T-helper 2 cell (primary cell): ENCODE measurements at regions not wholly inside any gene's neighbourhood (a gene's known extent, or its start where the extent isn't known, plus 50 kb on each side); places are given as distances from the start of the nearest gene placed in this dataset.
A peak's percentile ranks its signal among the peaks of the same experiment; 100 is the strongest.

Experiments
- DNase-seq, 5 experiments: peaks; one replicate each; pipeline versions ENCODE4 v3.0.0 to v3.0.0-alpha.2; 2012 to 2022

DNA sequence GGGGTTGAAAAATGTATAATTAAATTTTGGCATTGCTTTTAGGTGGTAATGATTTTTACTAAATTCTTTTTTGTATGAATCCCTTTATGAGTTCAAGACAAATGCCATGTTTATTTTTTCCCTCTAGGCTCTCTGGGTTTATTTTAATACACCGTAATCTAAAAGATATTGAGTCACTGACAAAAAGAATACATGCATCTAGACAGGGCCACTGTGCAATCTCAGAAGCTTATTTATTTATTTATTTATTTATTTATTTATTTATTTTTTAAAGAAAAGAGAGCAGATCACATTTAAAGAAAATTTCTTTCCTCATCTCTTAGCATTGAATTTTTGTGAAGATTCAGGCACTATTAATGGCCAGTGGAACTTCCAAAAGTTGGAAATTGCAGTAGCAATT lies 283.9 kb upstream of the SLC10A2 start:
- DNase-seq: no peak

DNA sequence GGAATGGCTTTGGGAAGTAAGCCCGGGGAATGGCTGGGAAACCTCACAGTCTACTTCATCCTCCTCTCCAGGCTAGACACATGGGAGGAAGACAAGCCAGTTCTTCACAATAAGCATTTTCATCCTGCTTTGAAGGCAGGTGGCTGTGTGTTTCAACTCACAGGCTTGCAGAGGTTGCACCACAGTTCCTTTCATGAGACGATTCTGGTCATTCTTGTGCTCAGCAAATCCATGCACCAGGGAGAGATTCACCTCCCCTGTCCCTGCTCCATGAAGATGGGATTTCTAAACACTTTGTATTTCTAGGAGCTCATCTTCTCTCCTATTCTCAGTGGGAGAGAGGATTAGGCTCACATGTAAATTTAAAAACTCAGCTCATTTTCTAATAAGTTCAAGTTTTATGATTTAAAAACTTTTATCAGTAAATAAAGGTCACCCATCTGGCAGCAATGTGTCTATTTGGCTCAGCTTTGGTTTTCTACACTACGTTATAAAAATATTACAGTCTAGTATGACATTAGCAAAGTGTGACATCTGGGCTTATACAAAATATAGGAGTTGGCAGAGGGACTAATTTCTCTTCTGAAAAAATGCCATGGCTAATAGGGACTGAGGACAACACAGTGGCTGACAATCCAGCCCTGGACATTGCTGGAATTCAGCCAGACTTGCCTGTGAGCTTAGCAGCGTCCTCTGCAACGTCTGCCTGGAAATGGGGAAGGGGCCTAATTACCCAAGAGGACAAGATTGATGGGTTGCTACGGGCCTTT lies 283.2 kb upstream of the SLC10A2 start:
- no peak for DNase-seq

- no peak for DNase-seq
Measured at GRCh38 chr13:103335241-103335640, 269.0 kb upstream of the SLC10A2 start.

GRCh38 chr13:103331924-103332323 lies 265.7 kb upstream of the SLC10A2 start:
- no peak for DNase-seq

- no peak for DNase-seq
Measured at GRCh38 chr13:103328899-103329298, 262.7 kb upstream of the SLC10A2 start.

- no peak for DNase-seq
Measured at GRCh38 chr13:103326326-103326725, 260.1 kb upstream of the SLC10A2 start.

- no peak for DNase-seq
Measured at GRCh38 chr13:103325672-103326071, 259.5 kb upstream of the SLC10A2 start.

GRCh38 chr13:103324641-103325040 lies 258.4 kb upstream of the SLC10A2 start:
- DNase-seq: no peak

- no peak for DNase-seq
Measured at GRCh38 chr13:103315711-103316110, 249.5 kb upstream of the SLC10A2 start.

DNA sequence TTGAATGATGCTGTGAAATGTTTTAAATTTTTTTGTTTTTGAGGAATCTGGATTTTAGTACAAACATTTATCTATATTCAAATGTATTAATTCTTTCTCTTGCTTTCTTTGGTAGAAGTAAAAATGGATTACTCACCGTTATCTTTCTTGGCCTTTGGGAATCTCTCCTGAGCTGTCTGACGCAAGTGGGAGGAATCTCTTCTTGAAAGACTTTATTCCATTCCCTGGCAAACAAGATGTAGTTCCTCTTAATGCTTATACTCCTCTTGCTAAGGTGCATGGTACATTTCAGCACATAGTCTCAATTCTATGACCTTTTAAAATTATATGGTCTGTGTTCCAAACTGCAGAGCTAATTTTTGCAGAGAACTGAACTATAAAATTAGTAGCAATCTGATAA lies 246.2 kb upstream of the SLC10A2 start:
- no peak for DNase-seq

- no peak for DNase-seq
Measured at GRCh38 chr13:103308667-103309066, 242.4 kb upstream of the SLC10A2 start.

- DNase-seq: no peak
Measured at GRCh38 chr13:103306163-103306562, 239.9 kb upstream of the SLC10A2 start.

- no peak for DNase-seq
Measured at GRCh38 chr13:103303078-103303651, 236.9 kb upstream of the SLC10A2 start.

DNA sequence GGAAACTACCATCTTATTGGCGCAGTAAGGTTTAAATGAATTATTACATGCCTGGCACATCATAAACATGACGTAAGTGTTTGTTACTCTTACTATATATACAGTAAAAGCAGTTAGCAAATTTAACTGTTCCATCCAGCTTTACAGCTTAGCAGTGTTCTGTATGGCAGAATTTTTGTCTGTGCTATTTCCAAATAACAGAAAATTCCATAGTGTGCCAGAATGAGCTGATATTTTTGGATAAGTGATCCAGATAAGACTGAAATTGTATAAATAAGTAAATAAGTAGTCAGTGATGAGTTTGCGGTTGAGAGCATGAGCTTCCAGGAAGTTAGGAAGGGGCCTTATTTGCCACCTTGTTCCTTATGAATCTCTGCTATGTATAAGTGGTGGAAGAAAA lies 236.5 kb upstream of the SLC10A2 start:
- no peak for DNase-seq

DNA sequence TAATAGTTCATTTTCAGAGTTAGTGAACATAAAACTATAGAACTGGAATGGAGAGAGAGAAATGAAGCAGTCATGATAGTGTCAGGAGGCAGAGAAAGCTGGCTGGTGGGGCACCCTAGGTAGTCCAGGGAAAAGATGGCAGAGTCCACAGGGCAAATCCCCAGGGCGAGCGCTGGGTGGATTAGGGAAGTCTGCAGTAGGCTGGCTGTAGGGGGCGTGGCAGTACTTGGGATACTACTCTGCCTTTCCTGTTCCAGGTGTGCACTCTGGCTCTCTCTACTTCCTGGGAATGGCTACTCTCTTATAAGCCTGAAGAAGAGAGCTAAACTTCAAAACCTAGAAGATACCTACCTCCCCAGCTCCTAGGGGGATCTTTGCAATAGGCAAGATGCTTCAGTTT lies 232.9 kb upstream of the SLC10A2 start:
- no peak for DNase-seq

GRCh38 chr13:103297083-103297482 lies 230.9 kb upstream of the SLC10A2 start:
- DNase-seq: no peak

DNA sequence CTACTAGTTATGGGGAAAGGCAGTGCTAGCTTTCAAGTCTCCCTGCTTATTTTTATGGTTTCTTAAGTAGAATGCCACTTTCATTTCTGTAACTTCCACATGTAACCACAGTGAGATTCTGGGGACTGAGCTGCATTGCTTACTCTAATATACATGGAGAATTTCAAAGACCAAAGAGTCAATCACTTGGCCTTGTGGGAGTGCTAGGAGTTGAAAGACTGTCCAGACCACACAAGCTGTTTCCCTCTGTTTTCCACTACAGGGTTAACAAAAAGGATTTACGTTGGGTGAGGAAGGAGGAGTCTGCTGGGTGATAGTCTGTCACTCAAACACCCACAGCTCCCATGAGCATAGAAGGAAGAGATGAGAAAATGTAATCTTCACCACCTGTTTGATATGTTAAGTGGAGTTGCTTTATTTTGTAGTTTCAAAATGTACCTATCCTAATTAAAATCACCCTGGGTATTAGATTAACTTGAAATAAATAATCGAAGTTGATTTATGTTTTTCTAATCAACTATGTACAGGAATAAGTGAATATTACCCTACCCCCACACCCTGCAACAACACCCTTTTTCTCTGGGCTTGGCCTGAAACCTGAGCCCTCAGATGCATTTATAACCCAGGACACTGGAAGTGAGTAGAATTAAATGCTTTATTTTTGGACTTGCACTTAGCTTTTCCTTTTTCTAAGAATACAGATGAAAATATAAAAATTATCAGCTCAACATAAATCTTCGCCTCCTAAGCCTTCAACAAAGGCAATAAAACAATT lies 225.8 kb upstream of the SLC10A2 start:
- no peak for DNase-seq

DNA sequence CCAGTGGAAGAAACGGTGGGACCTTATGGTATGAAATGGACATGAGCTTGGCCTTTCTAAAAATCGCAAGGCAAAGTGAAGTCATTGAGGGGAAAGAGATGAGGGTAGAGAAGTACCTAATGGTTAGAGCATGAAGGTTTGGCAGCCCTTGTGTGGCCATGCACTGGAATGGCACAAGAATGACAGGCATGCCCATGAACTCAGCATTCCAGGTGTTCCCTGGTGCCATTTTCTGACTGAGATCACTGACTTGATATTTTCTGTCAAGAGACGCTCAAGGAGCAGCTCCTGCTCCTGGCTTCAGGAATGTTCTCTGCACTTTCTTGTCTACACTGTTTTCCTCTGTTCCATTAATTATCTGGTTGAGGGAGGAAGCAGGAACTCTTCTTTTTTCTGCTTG lies 225.0 kb upstream of the SLC10A2 start:
- no peak for DNase-seq

- no peak for DNase-seq
Measured at GRCh38 chr13:103289681-103290080, 223.5 kb upstream of the SLC10A2 start.

GRCh38 chr13:103288114-103288513 lies 221.9 kb upstream of the SLC10A2 start:
- DNase-seq: no peak

DNA sequence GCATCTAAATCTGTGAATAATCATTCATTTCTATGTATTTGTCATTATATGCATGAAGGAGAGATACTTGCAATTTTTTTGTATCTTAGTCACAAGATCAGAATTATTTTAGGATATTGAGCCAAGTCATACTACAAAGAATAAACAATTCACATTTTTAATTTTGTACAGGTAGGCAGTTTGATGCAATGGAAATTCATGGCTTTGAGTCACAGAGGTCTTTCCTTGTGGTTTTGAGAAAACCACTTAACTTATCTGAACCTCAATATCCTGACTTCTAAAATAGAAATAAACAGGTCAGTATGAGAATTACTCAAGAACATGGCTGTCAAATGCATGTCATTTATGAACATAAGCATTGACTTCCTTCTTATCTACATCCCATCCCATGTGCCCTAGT lies 221.4 kb upstream of the SLC10A2 start:
- peak in 1 of 5 experiments; percentile 7 for DNase-seq

GRCh38 chr13:103284466-103284865 lies 218.2 kb upstream of the SLC10A2 start:
- DNase-seq: no peak

DNA sequence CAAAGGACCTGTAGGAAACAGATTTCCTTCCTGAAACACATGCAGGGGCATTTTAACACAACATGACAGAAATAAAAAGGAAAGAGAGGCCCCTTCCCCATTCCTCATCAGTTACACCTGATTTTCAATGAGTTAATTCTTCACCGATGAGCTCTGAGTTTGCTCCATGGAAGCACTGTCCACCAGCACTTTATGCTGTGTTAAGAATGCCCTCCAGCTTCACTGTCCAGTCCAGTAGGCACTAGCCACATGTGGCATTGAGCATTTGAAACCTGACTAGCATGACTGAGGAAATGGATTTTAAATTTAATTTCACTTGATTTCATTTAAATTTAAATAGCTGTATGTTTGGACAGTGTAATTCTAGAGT lies 217.2 kb upstream of the SLC10A2 start:
- DNase-seq: no peak
